NCI-H146 treated with DMSO at 0.1 percent for 48 hours (cell line): ENCODE measurements at regions not wholly inside any gene's neighbourhood (a gene's known extent, or its start where the extent isn't known, plus 50 kb on each side); places are given as distances from the start of the nearest gene placed in this dataset.
"Not testable (repeated sequence)": the region's sequence is repeated elsewhere in the genome, so short reads cannot be mapped to it uniquely, and the experiment has no call there.

ENCODE experiments used
- DNase-seq: peaks from one replicate; lab custom pipeline; 2025; ENCODE audit not compliant: unreplicated experiment; lab: John Stamatoyannopoulos, UW

DNA sequence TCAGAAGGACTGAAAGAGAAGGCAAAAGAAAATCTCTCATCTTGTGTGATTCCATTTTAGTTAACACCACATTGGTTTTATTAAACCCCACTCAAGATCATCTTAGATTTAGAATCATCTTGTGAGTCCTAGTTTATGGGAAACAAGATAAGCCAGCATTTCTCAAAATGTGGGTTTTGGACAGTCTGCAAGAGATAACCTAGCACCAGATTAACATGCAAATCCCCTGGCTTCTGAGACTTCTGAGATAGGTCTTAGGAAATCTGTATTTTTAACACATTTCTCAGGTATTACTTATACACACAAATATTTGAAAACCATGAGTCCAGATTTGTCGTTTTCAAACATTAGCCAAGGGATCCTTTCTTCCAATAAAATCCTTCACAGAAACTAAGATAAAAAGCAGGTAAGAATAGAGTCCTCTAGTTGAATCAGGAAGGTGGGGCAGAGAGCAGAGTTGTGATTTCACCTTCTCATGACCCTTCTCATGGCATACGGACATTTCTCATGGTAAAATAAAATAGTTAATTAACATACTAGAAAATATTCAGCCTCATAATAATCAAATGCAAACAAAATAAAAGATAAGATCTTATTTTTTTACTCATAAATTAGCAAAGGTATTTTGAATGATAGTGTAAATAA lies 287.2 kb upstream of the FN1 start:
- no peak for DNase-seq

DNA sequence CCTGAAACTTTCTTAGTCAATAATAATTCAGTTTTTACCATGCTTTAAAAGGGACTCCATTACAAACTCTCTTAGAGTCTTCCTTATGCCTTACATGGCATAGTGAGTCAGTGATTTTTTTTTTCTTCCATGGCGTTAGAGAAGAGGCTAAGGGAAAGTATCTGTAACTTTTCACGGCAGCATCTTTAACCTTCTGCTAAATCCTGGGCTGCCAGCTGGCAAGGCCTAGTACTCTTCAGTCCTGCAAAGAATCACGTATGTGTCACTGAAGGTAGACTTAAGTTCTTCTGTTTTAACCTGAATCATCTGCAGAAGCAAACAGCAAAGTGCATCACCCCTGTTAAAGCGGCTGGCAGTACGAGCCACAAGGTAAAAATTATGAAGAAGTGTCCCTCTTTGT lies 286.3 kb upstream of the FN1 start:
- DNase-seq, result no peak

DNA sequence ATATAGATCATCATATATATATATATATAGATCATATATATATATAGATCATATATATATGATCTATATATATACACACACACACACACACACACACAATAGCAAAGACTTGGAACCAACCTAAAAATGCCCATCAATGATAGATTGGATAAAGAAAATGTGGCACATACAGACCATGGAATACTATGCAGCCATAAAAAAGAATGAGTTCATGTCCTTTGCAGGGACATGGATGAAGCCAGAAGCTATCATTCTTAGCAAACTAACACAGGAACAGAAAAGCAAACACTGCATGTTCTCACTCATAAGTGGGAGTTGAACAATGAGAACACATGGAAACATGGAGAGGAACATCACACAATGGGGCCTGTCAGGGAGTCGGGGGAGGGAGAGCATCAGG lies 285.6 kb upstream of the FN1 start:
- not testable (repeated sequence) for DNase-seq

DNA sequence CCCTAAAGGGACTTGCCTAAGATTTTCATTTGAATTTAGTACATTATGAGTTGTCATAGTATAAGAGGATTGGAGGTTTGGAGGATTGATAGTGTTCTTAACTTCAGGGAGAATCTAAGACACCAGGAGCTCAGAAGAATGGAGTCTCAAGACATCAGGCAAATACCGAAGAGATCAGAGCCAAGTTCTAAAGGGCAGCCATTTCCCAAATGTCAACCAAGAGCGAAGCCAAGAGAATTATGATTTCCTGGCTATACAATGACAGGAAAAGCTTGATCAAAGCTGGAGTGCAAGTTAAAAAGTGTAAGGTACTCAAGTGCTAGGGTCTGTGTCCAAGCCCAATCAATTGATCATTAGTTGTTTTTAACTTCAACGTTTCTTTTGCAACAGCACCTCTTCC lies 283.0 kb upstream of the FN1 start:
- no peak for DNase-seq

DNA sequence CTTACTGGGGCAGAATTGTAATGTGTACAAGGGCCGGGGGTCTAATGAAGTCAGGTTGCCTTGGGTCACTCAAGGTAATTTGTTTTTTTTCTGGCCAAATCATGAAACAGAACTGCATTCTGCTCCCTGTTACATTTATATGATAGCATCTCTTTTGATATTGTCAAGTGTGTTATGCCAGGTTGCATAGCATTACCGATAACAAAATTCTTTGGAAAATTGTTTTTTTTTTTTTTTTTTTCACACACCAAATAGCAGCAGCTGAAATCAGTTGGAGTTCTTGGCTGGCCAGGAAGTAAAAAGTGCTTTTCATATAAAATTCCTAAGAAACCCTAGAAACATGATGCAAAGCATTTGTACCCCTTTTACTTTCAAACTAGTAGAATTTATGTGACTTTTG lies 282.6 kb upstream of the FN1 start:
- no peak for DNase-seq

DNA sequence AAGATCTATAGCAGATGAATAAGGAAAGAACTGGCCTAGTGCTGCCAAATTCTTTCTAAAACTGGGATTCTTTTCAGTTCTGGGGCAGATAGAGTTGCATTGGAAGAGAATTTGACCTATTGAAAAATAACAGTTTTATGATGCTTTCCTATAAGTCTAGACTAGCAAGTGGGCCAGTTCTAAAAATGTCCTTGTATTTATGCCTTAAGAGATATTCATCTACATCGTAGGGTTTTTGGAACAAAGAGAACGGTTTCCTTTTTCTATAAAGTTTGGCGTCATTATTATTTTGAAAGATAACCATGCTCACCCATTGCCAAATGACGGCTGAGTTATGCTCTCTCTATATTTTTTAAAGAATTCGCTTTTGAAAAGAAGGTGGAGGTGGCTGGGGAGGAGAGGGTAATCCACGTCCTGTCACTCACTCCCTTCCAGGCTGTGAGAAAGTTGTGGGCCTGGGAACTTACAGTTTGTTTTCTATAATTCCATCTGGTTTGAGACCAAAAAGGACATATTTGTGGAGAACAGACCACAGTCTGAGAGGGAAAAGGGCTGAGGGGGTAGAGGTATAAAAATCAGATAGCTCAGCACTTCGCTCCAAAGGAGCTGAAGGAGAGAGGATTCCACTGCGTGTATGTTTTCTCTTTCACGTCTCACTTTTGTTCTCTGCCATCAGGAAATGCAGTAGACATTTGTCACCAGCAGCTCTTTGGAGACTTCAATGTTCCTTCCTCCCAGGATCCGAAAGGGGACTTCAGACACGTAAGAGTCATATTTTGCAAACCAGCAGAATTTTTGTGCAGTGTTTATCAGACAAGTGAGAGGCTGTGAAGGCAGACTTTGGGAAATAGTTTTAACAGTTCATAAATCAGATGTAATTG lies 281.9 kb upstream of the FN1 start:
- no peak for DNase-seq

DNA sequence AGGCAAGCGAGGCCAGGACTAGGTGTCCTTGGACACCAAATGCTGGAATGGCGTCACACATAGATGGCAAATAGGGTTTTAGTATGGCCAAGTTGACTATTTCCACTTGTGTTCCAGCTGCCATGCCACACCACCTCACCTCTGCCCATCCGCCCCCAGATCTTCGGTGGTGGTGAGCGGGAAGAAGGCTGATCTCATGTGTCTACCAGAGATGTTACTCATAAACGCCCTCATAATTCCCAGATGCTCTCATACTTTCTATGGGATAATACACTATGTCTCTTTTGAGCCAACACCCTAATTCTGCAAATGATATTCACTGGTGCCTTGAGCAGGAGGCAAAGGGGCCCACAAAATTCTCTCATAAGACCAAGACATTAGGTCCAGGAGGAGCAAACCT lies 281.1 kb upstream of the FN1 start:
- no peak for DNase-seq

DNA sequence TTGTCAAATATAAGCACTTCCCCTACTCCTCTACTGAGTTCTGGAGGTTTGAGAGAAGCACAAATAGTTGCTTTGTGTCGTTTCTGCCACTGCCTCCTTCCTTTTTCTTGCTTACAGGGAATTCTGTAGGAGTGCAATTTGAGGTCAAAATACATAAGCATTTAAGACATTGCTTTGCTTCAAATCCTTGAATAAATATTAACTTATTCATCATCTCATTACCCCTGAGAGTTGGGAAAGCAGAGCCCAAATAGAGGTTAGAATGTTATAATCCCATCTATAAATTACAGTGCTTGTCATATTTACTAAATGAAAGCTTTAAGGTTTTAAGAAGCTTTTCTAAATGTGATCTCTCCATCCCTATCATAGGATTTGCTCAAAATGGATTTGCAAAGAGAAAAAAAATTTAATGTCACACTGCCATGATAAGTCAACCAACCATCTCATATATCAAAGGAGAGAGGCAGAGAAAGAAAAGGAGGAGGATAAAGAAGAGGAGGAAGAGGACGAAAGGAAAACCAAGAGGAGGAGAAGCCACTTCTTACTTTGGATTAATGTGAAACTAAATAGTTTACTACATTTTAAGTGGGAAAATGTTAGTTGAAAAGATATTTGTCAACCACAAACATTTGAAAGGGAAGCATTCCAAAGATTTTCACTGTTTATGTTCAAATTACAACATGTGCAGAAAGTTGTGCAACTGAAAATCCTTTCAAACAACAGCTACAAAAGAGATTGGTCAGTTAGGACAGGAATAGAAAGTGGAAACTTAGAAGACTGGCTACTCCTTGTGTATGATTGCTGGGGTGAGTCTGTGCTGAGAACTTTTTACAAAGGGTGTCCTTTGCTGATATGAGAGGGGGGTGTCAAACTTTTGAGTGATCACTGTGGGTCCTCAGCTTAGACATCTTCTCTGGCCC lies 277.3 kb upstream of the FN1 start:
- DNase-seq, result no peak

DNA sequence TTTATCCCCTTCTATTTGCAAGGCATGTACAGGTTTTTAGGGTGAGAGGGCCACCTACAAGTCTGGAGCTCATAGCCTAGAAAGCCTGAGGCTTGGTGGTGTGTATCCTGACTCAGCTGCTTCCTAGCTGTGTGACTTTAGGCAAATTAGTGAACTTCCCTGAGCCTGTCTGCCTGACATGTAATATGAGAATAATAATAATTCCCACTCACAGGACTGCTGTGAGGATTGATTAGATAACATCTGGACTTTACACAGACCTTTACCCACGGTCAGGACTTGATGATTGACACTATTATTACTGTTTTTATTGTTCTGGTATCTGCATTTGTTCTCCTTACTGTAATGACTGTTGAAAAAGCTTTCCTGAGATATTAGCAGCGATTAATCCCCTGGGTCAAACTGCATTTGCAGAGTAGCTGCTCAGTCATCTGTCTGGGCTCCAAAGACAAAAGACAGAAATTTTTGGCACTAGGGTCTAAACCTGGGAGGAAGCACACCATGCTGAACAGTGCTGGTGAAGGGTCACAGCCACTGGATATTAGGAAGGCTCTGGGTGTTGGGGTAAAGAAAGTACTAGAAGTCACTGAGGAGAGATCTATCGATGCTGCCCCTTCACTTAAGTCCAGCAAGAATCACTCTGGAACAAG lies 276.5 kb upstream of the FN1 start:
- DNase-seq, result no peak

DNA sequence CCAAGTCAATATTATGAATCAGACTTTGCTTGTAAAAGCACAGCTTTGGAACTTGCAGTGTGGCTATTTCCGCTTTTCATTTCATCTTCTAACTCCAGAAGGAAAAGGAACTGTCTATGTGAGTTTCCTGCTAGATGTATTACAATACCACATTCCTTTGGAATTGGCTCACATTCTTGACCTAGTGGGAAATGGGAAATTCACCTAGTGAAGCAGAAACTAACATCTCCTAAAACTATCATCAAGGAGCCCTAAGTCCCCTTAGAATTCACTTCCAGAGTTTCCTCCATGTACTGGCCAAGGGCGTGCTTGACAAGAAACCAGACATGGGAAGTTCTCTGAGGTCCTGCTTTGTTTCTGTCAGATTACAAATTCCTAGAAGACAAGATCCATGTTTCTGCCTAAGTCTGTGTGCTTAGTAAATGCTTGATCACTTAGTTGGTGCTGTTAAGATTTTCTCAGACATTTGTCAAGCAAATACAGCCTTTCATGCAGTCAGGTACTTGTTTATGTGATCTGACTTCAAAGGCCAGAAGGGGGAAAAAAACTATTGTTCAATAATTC lies 275.7 kb upstream of the FN1 start:
- DNase-seq, result no peak

DNA sequence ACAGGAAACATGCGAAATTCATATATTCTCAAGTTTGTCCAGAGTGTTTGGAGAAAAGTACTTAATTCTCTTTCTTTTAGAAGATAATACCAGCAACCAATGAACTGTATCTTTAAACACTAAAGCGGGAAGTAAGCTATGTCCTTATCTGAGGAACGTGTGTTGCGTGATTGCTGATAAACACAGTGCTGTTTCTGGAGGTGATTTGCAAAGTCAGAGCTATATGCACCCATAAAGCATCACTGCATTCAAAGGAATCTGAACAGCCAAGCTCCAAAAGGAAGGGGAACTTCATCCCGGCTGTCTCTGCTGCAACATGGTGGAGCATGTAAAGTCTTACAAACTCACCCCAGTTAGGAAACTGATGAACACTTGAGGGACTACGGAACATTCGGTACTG lies 271.7 kb upstream of the FN1 start:
- DNase-seq, result no peak

DNA sequence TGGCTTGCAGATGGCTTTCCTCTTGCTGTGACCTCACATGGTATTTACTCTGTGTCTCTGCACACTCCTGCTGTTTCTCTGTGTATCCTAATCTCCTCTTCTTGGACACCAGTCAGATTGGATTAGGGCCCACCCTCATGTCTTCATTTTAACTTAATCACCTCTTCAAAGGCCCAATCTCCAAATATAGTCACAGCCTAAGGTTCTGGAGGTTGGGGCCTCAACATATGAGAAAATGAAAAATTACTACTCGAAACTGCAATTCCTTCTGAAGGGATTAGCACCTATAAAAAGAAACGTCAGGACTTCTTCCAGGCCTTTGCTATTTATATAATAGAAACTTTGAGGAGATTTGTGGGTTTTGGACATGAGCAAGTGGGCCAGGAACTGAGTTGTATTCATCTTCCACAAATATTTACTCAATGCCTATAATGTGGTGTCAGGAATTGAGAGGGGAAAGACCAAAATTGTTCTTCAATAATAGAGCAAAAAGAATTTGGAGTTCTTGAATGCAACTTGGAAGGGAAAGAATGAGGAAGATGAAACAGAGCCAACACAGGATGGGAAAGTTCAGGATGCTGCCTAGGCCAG lies 270.0 kb upstream of the FN1 start:
- DNase-seq, result no peak

DNA sequence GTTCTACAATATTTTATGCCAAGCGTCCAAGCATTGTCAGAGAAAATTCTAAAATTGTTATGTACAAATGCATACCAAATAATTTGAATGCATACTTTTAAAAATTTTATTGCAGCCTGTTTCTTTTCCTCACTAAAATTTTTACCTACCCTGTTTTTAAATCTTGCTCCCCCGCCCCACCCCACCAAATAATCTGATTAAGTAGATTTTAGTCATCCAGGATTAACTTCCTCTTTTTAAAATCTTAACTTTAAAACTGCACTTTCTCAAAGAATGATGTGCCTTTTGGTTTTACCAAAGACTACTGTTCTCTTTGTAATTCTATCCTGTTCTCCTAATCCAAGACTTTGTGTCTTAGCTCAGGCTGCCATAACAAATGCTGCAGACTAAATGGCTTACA lies 269.4 kb upstream of the FN1 start:
- DNase-seq, result no peak

DNA sequence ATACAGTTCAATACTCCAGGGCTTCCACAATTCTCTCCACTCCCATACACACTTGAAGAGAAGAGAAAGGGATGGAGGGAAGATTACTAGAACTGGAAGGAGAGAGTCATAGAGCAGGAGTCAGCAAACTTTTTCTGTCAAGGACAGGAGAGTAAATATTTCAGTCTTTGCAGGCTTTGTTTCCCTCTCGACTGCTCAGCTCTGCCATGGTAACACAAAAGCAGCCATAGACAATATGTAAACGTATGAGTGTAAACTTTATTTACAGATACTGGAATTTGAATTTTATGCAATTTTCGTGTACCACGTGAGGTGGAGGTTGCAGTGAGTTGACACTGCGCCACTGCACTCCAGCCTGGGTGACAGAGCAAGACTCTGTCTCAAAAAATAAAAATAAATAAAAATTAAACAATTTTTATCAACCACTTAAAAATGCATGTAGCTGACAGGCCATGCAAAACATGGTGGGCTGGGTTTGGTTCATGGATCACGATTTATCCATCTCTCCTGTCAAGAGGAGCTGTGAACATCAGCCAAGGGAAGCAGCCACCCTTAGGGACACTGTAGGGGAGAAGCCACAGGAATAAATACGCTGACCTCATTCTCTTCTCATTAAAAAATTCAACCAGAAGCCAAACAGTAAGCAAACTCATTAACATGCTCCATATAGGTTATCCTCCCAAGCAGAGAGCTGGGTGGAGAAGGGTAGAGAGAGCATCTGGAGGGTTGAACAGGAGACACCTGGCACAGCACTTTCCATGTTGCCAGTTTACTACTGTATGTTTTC lies 266.4 kb upstream of the FN1 start:
- no peak for DNase-seq

DNA sequence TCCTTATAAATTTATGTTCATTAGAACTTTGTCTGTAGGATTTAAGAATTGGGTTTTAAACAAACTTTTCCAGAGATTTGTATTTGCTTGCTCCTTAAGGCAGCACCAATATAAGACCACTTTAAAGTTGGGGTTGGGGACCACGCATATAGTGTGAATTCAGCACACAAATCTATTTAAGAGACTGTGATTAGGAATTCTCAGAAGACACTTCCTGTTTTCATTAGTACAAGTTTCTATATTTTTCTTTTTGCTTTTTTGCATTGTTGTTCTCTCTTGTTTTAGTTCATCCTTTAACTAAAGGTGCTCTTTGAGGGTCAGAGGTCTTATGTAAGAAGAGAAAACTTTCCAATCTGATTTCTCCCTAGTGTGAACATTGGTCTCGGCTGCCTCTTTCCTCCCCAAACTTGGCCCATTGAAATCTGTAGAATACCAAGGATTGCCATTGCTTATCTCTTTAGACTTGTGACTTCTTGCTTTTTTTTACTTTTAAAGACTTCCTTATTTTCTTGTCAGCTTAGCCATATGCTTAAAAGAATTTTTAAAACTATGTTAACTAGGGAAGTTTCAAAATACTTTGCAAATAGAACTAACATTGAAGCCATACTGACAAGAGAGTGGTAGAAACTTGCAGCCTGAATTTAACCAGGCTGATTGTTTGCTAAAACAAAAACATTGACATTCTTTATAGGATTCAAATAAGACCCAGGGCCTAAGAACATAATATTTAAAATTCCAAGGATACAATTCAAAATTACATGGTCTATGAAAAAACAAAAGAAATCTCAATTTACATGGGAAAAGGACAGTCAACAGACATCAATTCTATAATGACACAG lies 264.1 kb upstream of the FN1 start:
- no peak for DNase-seq

DNA sequence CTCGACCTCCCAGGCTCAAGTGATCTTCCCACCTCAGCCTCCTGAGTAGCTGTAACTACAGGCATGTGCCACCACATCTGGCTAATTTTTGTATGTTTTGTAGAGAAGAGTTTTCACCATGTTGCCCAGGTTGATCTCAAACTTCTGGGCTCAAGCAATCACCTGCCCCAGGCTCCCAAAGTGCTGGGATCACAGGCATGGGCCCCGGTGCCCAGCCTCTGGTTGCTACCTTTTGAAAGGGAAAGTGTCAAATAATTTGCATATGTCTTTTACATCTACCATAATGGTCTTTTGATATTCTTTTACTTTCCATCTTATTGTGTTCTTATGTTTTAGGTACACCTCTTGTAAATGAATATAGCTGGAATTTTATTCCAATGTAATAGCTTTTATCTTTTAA lies 263.1 kb upstream of the FN1 start:
- DNase-seq, result no peak

DNA sequence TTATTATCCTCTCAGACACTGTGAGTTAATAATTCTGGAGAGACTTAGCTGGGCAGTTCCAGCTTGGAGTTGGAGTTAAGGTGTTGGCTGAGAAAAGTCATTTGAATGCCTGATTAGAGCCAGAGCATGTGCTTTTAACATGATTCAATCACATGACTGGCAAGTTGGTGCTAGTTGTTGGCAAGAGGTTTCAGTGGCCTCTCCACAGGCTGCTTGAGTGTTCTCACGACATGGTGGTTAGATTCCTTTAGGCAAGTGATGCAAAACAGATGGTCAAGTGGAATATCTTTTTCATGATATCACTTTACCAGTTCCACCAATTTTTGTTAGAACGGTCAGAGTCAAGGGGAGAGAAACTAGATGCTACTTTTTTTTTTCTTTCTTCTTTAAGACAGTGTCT lies 262.7 kb upstream of the FN1 start:
- no peak for DNase-seq

DNA sequence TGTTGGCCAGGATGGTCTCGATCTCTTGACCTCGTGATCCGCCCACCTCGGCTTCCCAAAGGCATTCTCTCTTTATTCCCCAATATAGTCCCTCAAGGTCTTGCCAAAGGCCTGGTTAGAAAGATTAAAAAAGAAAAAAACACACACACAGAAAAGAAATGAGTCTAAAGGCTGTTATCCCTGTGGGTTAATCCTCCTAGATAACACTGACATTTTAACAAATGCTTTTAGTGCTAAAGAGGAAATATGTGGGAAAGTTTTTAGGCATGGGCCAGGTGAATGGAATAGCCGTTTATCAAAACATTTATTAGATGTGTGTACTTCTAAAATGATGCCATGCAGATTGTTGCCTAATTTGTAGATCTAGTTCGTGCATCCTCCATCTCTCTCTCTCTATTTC lies 261.6 kb upstream of the FN1 start:
- DNase-seq, result no peak

DNA sequence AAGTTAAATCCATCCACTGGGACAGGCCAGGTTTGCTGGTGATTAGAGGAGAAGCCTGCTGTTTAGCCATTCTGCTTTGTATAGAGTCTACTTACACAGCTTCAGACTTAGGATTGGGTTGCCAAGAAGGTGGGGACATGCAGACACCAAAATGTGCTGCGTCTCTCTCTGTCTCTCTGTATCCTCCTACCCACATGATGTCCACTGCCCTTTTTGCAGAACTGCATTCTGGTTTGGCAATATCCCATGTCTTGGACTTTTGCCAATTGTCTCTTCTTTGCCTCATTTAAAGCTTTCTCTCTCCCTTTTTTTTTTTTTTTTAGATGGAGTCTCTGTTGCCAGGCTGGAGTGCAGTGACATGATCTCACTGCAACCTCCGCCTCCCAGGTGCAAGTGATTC lies 261.1 kb upstream of the FN1 start:
- no peak for DNase-seq
